GM13977 (cell line): ENCODE measurements at regions not wholly inside any gene's neighbourhood (a gene's known extent, or its start where the extent isn't known, plus 50 kb on each side); places are given as distances from the start of the nearest gene placed in this dataset.

Experiments used
- DNase-seq: peaks from one replicate; pipeline ENCODE4 v3.0.0; 2012; ENCODE audit warnings: low spot score
- CTCF ChIP-seq: IDR thresholded peaks from 2 replicates; pipeline ENCODE4 v1.5.1; 2012; ENCODE audit warnings: mild to moderate bottlenecking, control low read depth; ENCODE audit not compliant: insufficient read depth; ENCODE audit errors: extremely low read depth, missing control alignments
- in situ Hi-C: fragments of 300-500 bp; cut with MboI; formaldehyde crosslinking; loops from one replicate; pipeline ENCODE4 v1.12.0; 2022; ENCODE audit warnings: low sequenced_read_pairs, low pct_unique_long_range_greater_than_20kb, mixed read lengths, inconsistent platforms; ENCODE audit not compliant: unreplicated experiment

- no peak for DNase-seq
- no peak for TF ChIP-seq CTCF
- in situ Hi-C loops, result no loop called here
Measured at GRCh38 chr2:155867564-155867963, 465.0 kb downstream of the NR4A2 start.

GRCh38 chr2:155866477-155866876, 466.0 kb downstream of the NR4A2 start:
- in situ Hi-C loops, result no loop called here
- TF ChIP-seq CTCF, result no peak
- no peak for DNase-seq

GRCh38 chr2:155852156-155852555, 480.4 kb downstream of the NR4A2 start:
- no peak for DNase-seq
- in situ Hi-C loops, result no loop called here
- no peak for TF ChIP-seq CTCF

- in situ Hi-C loops, result no loop called here
- no peak for TF ChIP-seq CTCF
- DNase-seq, result no peak
Measured at GRCh38 chr2:155846259-155846658, 486.3 kb downstream of the NR4A2 start.

- no peak for DNase-seq
- TF ChIP-seq CTCF, result no peak
- in situ Hi-C loops, result no loop called here
Measured at GRCh38 chr2:155844461-155844860, 488.1 kb downstream of the NR4A2 start.

GRCh38 chr2:155842103-155842502, 490.4 kb downstream of the NR4A2 start:
- in situ Hi-C loops, result no loop called here
- no peak for DNase-seq
- TF ChIP-seq CTCF, result no peak

GRCh38 chr2:155841442-155841841, 491.1 kb downstream of the NR4A2 start:
- in situ Hi-C loops, result no loop called here
- TF ChIP-seq CTCF, result no peak

More at GRCh38 chr2:155841442-155841841, 491.1 kb downstream of the NR4A2 start:
- DNase-seq, result no peak
